ENCODE measurements at regions not wholly inside any gene's neighbourhood (a gene's known extent, or its start where the extent isn't known, plus 50 kb on each side); places are given as distances from the start of the nearest gene placed in this dataset.

- H3K27me3 Mint-ChIP-seq, result no peaks in the 10 kb centered on the region
- no peaks in the 10 kb centered on the region for H3K36me3 Mint-ChIP-seq (ENCODE audit: low read depth)
- no peak overlapping the region for H3K27ac Mint-ChIP-seq
- no peaks in the 10 kb centered on the region for H3K9me3 Mint-ChIP-seq
- no peaks in the 10 kb centered on the region for H3K4me1 Mint-ChIP-seq (ENCODE audit: low read depth)
- intact Hi-C loops (cut with micrococcal nuclease), result no loop called here
- no peak overlapping the region for H3K4me3 Mint-ChIP-seq
Measured at GRCh38 chr5:61701877-61702602, 370.0 kb downstream of the ZSWIM6 start.

DNA sequence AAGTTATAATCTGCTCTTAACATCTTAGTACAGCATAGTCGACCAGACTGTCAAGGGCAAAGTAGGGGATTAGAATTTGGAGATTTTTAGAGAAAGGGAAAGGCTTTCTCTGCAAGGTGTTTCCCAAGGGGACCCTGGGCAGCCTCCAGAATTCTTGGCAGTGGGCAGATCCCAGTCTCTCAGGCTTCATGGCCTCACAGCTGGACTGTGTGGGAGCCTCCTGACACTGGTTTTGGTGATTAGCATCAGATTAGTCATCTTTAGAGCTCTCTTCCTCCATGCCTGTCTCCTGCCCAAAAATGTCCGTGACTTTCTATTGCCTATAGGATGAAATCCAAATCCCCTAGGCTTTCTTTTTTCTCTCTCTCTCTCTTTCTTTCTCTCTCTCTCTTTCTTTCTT is 370.7 kb downstream of the ZSWIM6 start:
- intact Hi-C loops (cut with micrococcal nuclease), result no loop called here
- H3K27me3 Mint-ChIP-seq, result no peaks in the 10 kb centered on the region
- H3K4me1 Mint-ChIP-seq (ENCODE audit: low read depth), result no peaks in the 10 kb centered on the region
- no peak overlapping the region for H3K4me3 Mint-ChIP-seq
- no peak overlapping the region for H3K27ac Mint-ChIP-seq
- H3K36me3 Mint-ChIP-seq (ENCODE audit: low read depth), result no peaks in the 10 kb centered on the region
- no peaks in the 10 kb centered on the region for H3K9me3 Mint-ChIP-seq

GRCh38 chr5:61704289-61704688 is 372.2 kb downstream of the ZSWIM6 start:
- intact Hi-C loops (cut with micrococcal nuclease), result no loop called here
- no peaks in the 10 kb centered on the region for H3K4me1 Mint-ChIP-seq (ENCODE audit: low read depth)
- H3K36me3 Mint-ChIP-seq (ENCODE audit: low read depth), result no peaks in the 10 kb centered on the region
- H3K27ac Mint-ChIP-seq, result no peak overlapping the region
- H3K9me3 Mint-ChIP-seq, result no peaks in the 10 kb centered on the region
- H3K4me3 Mint-ChIP-seq, result no peak overlapping the region
- peaks cover 2% of the 10 kb centered on the region for H3K27me3 Mint-ChIP-seq

- H3K36me3 Mint-ChIP-seq (ENCODE audit: low read depth), result no peaks in the 10 kb centered on the region
- no peaks in the 10 kb centered on the region for H3K4me1 Mint-ChIP-seq (ENCODE audit: low read depth)
- no peak overlapping the region for H3K27ac Mint-ChIP-seq
- no peaks in the 10 kb centered on the region for H3K9me3 Mint-ChIP-seq
- H3K27me3 Mint-ChIP-seq, result peaks cover 2% of the 10 kb centered on the region
- intact Hi-C loops (cut with micrococcal nuclease), result no loop called here
- H3K4me3 Mint-ChIP-seq, result no peak overlapping the region
Measured at GRCh38 chr5:61706751-61707150, 374.7 kb downstream of the ZSWIM6 start.

GRCh38 chr5:61719124-61719523 is 387.1 kb downstream of the ZSWIM6 start:
- Mint-ChIP-seq H3K36me3 (ENCODE audit: low read depth) (no peaks in the 10 kb centered on the region), H3K9me3 (peaks cover 32% of the 10 kb centered on the region), H3K27me3 (peaks cover 1% of the 10 kb centered on the region), H3K4me1 (ENCODE audit: low read depth) (no peaks in the 10 kb centered on the region), H3K27ac (no peak overlapping the region), H3K4me3 (no peak overlapping the region)
- intact Hi-C loops (cut with micrococcal nuclease), result no loop called here

DNA sequence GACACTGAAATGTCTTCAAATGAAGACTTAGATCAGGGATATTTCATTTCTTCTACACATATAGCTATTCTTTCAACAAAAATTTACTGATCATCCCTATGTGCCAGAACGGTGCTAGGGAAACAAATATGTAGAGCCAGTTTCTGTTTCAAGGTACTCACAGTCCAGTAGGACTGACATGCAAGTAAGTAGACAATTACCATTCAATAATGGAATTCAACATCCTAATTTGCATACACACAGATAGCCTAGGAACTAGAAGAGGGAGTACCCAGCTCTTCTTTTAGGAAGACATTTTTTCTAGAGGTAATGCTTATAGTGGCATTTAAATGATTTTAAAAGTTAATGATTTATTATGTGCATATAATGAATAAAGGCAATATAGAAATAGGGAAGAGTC is 388.8 kb downstream of the ZSWIM6 start:
- Mint-ChIP-seq H3K9me3 (peaks cover 32% of the 10 kb centered on the region), H3K27me3 (peaks cover 1% of the 10 kb centered on the region), H3K4me3 (no peak overlapping the region), H3K36me3 (ENCODE audit: low read depth) (no peaks in the 10 kb centered on the region), H3K27ac (no peak overlapping the region), H3K4me1 (ENCODE audit: low read depth) (no peaks in the 10 kb centered on the region)
- intact Hi-C loops (cut with micrococcal nuclease), result no loop called here

- Mint-ChIP-seq H3K27me3 (no peaks in the 10 kb centered on the region), H3K36me3 (ENCODE audit: low read depth) (no peaks in the 10 kb centered on the region), H3K27ac (no peak overlapping the region), H3K4me1 (ENCODE audit: low read depth) (no peaks in the 10 kb centered on the region), H3K4me3 (no peak overlapping the region), H3K9me3 (peaks cover 32% of the 10 kb centered on the region)
- intact Hi-C loops (cut with micrococcal nuclease), result no loop called here
Measured at GRCh38 chr5:61724102-61724501, 392.0 kb downstream of the ZSWIM6 start.

DNA sequence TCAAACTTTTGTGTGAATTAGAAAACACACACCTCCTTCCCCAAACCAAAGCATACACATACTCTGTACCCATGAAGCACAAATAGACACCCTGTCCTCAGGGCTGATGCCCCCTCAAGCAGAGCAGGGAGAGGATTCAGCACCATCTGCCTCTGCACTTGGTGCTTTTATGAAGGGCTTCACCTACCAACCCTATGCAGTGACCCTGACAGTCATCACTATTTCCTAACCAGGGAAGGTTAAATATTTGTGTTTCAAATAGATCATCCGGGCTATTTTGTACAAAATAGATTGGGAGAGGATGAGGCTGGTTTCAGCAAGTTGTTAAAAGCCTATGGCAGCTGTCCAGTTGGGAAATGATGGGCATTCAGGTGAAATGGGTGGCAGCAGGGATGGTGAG is 396.2 kb downstream of the ZSWIM6 start:
- Mint-ChIP-seq H3K4me3 (no peak overlapping the region), H3K27ac (no peak overlapping the region), H3K9me3 (peaks cover 6% of the 10 kb centered on the region), H3K4me1 (ENCODE audit: low read depth) (no peaks in the 10 kb centered on the region), H3K36me3 (ENCODE audit: low read depth) (no peaks in the 10 kb centered on the region), H3K27me3 (peaks cover 11% of the 10 kb centered on the region)
- intact Hi-C loops (cut with micrococcal nuclease), result no loop called here

- intact Hi-C loops (cut with micrococcal nuclease), result no loop called here
- Mint-ChIP-seq H3K27ac (no peak overlapping the region), H3K4me3 (no peak overlapping the region), H3K4me1 (ENCODE audit: low read depth) (no peaks in the 10 kb centered on the region), H3K9me3 (no peaks in the 10 kb centered on the region), H3K36me3 (ENCODE audit: low read depth) (no peaks in the 10 kb centered on the region), H3K27me3 (peaks cover 11% of the 10 kb centered on the region)
Measured at GRCh38 chr5:61730866-61731265, 398.8 kb downstream of the ZSWIM6 start.

DNA sequence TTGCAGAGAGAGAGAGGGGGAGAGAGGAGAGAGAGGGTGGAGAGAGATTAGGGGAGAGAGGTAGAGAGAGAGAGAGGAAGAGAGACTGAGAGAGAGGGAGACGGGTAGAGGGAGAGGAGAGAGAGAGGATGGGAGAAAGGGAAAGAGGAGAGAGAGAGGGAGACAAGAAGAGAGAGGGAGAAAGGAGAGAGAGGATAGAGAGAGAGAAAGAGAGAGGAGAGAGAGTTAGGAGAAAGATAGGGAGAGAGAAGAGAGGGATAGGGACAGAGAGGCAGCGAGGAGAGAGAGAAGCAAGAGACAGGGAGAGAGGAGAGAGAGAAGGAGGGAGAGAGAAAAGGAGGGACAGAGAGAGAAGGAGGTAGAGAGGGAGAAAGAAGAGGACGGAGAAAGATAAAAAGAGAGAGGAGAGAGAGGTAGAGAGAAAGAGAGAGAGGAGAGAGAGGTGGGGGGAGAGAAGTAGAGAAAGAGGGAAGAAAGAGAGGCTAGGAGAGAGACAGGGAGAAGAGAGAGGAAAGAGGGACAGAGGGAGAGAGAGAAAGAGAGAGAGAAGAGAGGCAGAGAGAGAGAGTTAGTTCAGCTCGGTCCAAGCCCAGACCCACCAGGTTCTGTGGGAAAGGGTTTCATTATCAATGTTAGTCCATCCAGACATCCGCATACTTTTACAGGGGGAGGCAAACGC is 399.3 kb downstream of the ZSWIM6 start:
- H3K27ac Mint-ChIP-seq, result no peak overlapping the region
- H3K4me3 Mint-ChIP-seq, result no peak overlapping the region
- intact Hi-C loops (cut with micrococcal nuclease), result no loop called here
- H3K36me3 Mint-ChIP-seq (ENCODE audit: low read depth), result no peaks in the 10 kb centered on the region
- H3K27me3 Mint-ChIP-seq, result peaks cover 11% of the 10 kb centered on the region
- H3K9me3 Mint-ChIP-seq, result no peaks in the 10 kb centered on the region
- H3K4me1 Mint-ChIP-seq (ENCODE audit: low read depth), result no peaks in the 10 kb centered on the region

DNA sequence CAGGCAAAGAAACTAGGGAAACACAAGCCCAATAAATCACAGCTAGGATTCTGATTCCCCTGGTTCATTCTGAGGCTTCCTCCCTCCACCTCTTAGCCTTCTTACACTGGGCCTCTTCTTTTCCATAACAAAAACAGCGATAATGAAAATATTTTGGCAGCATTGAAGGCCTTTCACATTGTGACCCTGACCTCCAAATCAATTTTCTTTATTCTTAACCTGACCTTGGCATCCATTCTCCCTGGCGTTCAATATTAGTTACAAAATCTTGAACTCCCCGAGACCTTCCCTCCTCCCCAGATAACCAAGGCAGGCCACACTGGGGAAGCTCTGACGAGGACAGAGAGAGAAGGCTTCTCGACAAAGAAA is 399.9 kb downstream of the ZSWIM6 start:
- Mint-ChIP-seq H3K9me3 (no peaks in the 10 kb centered on the region), H3K27me3 (peaks cover 11% of the 10 kb centered on the region), H3K4me3 (no peak overlapping the region), H3K4me1 (ENCODE audit: low read depth) (no peaks in the 10 kb centered on the region), H3K36me3 (ENCODE audit: low read depth) (no peaks in the 10 kb centered on the region), H3K27ac (no peak overlapping the region)
- intact Hi-C loops (cut with micrococcal nuclease), result no loop called here

DNA sequence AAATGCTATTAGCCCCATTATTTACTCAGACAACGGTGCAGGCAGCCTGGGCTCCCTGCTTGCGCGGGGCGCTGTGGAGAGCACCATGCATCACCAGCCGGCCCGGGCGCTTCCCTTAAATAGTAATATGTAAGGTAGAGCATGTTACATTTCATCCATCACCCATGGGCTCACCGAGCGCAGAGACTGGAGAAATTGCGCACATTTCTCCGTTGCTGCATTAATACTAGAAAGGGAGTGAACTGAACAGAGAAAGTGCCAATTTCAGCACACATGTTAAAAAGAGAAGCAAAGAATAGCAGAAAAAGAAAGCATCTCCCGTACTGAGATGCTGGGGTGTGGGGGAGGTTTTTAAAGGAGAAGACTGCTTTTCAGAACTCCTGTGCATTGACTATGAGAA is 400.3 kb downstream of the ZSWIM6 start:
- H3K27me3 Mint-ChIP-seq, result peaks cover 11% of the 10 kb centered on the region
- intact Hi-C loops (cut with micrococcal nuclease), result no loop called here
- H3K4me1 Mint-ChIP-seq (ENCODE audit: low read depth), result no peaks in the 10 kb centered on the region
- H3K27ac Mint-ChIP-seq, result no peak overlapping the region
- H3K9me3 Mint-ChIP-seq, result no peaks in the 10 kb centered on the region
- H3K4me3 Mint-ChIP-seq, result no peak overlapping the region
- no peaks in the 10 kb centered on the region for H3K36me3 Mint-ChIP-seq (ENCODE audit: low read depth)

DNA sequence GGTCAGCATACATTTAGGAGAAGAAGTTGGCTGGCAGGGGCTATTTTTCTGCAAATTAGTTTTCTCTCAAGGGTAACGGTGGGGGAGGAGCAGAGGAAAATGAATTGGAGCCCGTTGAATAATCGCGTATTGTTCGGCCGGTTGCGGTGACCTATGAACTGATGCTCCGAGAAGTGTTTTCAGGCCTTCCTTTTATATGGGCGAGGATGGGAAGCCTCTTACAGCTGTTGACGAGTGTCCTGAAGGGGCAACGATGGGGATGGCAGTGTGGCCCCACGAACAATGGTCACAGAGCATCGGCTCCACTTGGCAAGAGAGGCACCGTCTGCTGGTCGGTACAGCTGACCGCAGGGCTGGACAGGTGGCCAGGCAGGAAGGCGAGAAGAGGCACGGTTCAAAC is 400.7 kb downstream of the ZSWIM6 start:
- peaks cover 11% of the 10 kb centered on the region for H3K27me3 Mint-ChIP-seq
- no peak overlapping the region for H3K4me3 Mint-ChIP-seq
- H3K9me3 Mint-ChIP-seq, result no peaks in the 10 kb centered on the region
- H3K4me1 Mint-ChIP-seq (ENCODE audit: low read depth), result no peaks in the 10 kb centered on the region
- intact Hi-C loops (cut with micrococcal nuclease), result no loop called here
- H3K36me3 Mint-ChIP-seq (ENCODE audit: low read depth), result no peaks in the 10 kb centered on the region
- no peak overlapping the region for H3K27ac Mint-ChIP-seq

GRCh38 chr5:61734001-61734400 is 401.9 kb downstream of the ZSWIM6 start:
- no peak overlapping the region for H3K4me3 Mint-ChIP-seq
- H3K9me3 Mint-ChIP-seq, result no peaks in the 10 kb centered on the region
- H3K36me3 Mint-ChIP-seq (ENCODE audit: low read depth), result no peaks in the 10 kb centered on the region
- H3K27ac Mint-ChIP-seq, result no peak overlapping the region
- H3K4me1 Mint-ChIP-seq (ENCODE audit: low read depth), result no peaks in the 10 kb centered on the region
- H3K27me3 Mint-ChIP-seq, result peaks cover 11% of the 10 kb centered on the region
- intact Hi-C loops (cut with micrococcal nuclease), result no loop called here

DNA sequence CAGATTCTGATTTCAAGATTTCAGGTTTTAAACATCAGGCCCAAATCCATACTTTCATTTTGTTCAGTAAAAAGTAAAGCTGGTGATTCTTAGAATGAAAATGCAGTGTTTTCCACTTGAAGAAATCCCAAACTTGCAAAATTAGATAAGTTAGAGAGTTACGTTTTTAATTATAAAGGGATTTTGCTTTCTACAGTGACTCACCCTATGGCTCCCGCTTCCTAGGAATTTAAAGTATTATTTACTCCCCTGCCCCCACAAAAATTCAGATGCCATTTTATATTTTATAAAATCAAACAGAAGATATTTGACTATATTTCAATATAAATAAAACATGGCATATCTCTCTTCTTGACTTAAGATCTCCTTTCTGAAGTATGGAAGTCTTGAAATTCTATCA is 402.9 kb downstream of the ZSWIM6 start:
- H3K27ac Mint-ChIP-seq, result no peak overlapping the region
- H3K36me3 Mint-ChIP-seq (ENCODE audit: low read depth), result no peaks in the 10 kb centered on the region
- H3K4me3 Mint-ChIP-seq, result no peak overlapping the region
- peaks cover 11% of the 10 kb centered on the region for H3K27me3 Mint-ChIP-seq
- no peaks in the 10 kb centered on the region for H3K9me3 Mint-ChIP-seq
- intact Hi-C loops (cut with micrococcal nuclease), result no loop called here
- no peaks in the 10 kb centered on the region for H3K4me1 Mint-ChIP-seq (ENCODE audit: low read depth)

All from dendritic cell treated with granulocyte-macrophage colony-stimulating factor and Interleukin-4, amounts not matched to agents 40 ng/mL and 50 ng/mL, for 4 days (primary cell).